SU-DHL-6 (cell line): ENCODE measurements at regions not wholly inside any gene's neighbourhood (a gene's known extent, or its start where the extent isn't known, plus 50 kb on each side); places are given as distances from the start of the nearest gene placed in this dataset.

ENCODE experiments used
- H2AFZ ChIP-seq: fragments of 200-600 bp; sonication (generic); 2 replicates; pipeline ENCODE4 v1.6.1; 2014; ENCODE audit warnings: low read depth, mild to moderate bottlenecking, moderate library complexity, mixed read lengths, antibody characterized with exemption, low read length; ENCODE audit not compliant: severe bottlenecking
- H3F3A ChIP-seq: fragments of 200-600 bp; shearing (Covaris generic); 2 replicates; pipeline ENCODE4 v1.6.0; 2016; ENCODE audit warnings: antibody characterized with exemption, mild to moderate bottlenecking; ENCODE audit not compliant: insufficient read depth
- H3K27ac ChIP-seq: fragments of 200-600 bp; sonication (generic); 2 replicates; pipeline ENCODE4 v1.5.1; 2016; ENCODE audit warnings: low read depth, mild to moderate bottlenecking, low read length, moderate library complexity, mixed read lengths
- H3K27me3 ChIP-seq: fragments of 200-600 bp; sonication (generic), shearing (Covaris generic); 2 replicates; pipeline ENCODE4 v1.6.0; 2014; ENCODE audit warnings: mild to moderate bottlenecking, low read length
- H3K36me3 ChIP-seq: fragments of 200-600 bp; sonication (generic); 2 replicates; pipeline ENCODE4 v1.6.1; 2014; ENCODE audit warnings: mild to moderate bottlenecking, low read length, mixed read lengths
- H3K4me2 ChIP-seq: fragments of 300-600, 200-600 bp; shearing (Covaris generic), sonication (generic); 2 replicates; pipeline ENCODE4 v1.6.0; 2014; ENCODE audit warnings: low read length, low read depth, mild to moderate bottlenecking; ENCODE audit not compliant: poor library complexity, severe bottlenecking
- H3K4me3 ChIP-seq: fragments of 200-600 bp; sonication (generic); 2 replicates; pipeline ENCODE4 v1.5.1; 2014; ENCODE audit warnings: antibody characterized with exemption, low read length, mild to moderate bottlenecking, mixed read lengths; ENCODE audit not compliant: insufficient read depth, poor library complexity, severe bottlenecking
- H3K79me2 ChIP-seq: fragments of 200-600 bp; sonication (generic); 2 replicates; pipeline ENCODE4 v1.6.1; 2014; ENCODE audit warnings: mild to moderate bottlenecking, low read length, moderate library complexity; ENCODE audit not compliant: insufficient read depth
- H3K9ac ChIP-seq: fragments of 200-600 bp; sonication (generic); 2 replicates; pipeline ENCODE4 v1.7.0; 2014; ENCODE audit warnings: mild to moderate bottlenecking, low read length
- H3K9me2 ChIP-seq: fragments of 200-600 bp; sonication (generic); replicated peaks from 2 replicates; pipeline ENCODE4 v1.6.1; 2014; ENCODE audit warnings: low read length; ENCODE audit not compliant: insufficient read depth
- H3K9me3 ChIP-seq: fragments of 200-600 bp; sonication (generic); 2 replicates; pipeline ENCODE4 v1.6.1; 2014; ENCODE audit warnings: low read length, mixed read lengths; ENCODE audit not compliant: insufficient read depth
- H4K20me1 ChIP-seq: fragments of 200-600 bp; sonication (generic); 2 replicates; pipeline ENCODE4 v1.6.1; 2014; ENCODE audit warnings: low read depth, mild to moderate bottlenecking, antibody characterized with exemption, low read length, moderate library complexity, mixed read lengths
- EZH2phosphoT487 ChIP-seq: fragments of 200-600 bp; sonication (generic), shearing (Covaris generic); conservative IDR thresholded peaks from 2 replicates; pipeline ENCODE4 v1.6.1; 2018; ENCODE audit warnings: mild to moderate bottlenecking, antibody characterized with exemption, low read length, moderate library complexity, mixed read lengths
- TF ChIP-seq, protein P1 (sequence below): fragments of 200-600 bp; sonication (generic); IDR thresholded peaks from one replicate; pipeline ENCODE4 v1.5.1; 2017; ENCODE audit warnings: antibody characterized with exemption, mild to moderate bottlenecking, low read length, moderate library complexity; ENCODE audit not compliant: insufficient read depth, poor library complexity, severe bottlenecking

DNA sequence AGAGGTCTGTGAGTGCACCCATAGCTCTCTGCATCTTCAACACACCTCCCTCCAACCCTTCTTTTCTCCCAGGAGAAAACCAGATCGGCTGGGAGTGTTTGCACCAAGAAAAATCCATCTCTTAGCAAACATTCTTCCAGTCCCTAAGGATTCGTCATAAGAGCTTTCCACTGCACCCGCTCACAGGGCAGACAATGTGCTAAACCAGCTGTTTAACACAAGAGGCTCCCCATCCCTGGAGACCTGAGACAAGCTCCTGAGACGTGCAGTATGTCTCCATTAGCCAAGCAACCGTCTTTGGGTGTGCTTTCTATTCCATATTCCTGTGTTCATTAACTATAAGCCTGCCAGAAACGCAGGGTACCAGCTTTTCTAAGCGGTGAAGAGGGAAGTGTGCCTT is 93.6 kb upstream of the ZNF462 start:
- Histone ChIP-seq H3F3A (no peaks in the 10 kb centered on the region), H3K9me2 (no peaks in the 10 kb centered on the region), H3K4me3 (no peak overlapping the region), H3K36me3 (no peaks in the 10 kb centered on the region), H2AFZ (no peak overlapping the region), H4K20me1 (no peaks in the 10 kb centered on the region), H3K9ac (no peak overlapping the region), H3K9me3 (no peaks in the 10 kb centered on the region), H3K27ac (no peak overlapping the region), H3K27me3 (no peaks in the 10 kb centered on the region), H3K4me2 (no peak overlapping the region), H3K79me2 (no peaks in the 10 kb centered on the region)
- TF ChIP-seq, protein P1, sequence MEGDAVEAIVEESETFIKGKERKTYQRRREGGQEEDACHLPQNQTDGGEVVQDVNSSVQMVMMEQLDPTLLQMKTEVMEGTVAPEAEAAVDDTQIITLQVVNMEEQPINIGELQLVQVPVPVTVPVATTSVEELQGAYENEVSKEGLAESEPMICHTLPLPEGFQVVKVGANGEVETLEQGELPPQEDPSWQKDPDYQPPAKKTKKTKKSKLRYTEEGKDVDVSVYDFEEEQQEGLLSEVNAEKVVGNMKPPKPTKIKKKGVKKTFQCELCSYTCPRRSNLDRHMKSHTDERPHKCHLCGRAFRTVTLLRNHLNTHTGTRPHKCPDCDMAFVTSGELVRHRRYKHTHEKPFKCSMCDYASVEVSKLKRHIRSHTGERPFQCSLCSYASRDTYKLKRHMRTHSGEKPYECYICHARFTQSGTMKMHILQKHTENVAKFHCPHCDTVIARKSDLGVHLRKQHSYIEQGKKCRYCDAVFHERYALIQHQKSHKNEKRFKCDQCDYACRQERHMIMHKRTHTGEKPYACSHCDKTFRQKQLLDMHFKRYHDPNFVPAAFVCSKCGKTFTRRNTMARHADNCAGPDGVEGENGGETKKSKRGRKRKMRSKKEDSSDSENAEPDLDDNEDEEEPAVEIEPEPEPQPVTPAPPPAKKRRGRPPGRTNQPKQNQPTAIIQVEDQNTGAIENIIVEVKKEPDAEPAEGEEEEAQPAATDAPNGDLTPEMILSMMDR: no peak
- TF ChIP-seq EZH2phosphoT487: no peak

DNA sequence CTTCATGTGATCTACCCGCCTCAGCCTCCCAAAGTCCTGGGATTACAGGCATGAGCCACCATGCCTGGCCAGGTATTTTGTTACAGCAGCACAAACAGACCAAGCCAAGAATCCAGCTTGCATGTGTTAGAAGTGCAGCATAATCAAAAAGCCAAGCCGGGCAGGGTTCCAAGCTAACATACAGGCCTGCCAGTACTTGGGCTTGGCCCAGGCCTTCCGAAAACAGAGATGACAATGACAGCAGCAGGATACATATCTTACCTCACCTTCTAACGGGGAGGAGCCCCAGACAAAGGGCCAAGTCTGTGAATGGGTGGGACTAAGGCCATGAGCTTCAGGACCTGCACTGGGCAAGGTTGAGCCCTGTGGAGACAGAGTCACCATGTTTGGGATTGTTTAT is 91.4 kb upstream of the ZNF462 start:
- TF ChIP-seq EZH2phosphoT487: no peak
- TF ChIP-seq, protein P1: no peak
- Histone ChIP-seq H3K9me3 (no peaks in the 10 kb centered on the region), H3K27me3 (no peaks in the 10 kb centered on the region), H3K36me3 (no peaks in the 10 kb centered on the region), H3F3A (no peaks in the 10 kb centered on the region), H3K79me2 (no peaks in the 10 kb centered on the region), H3K9ac (no peak overlapping the region), H4K20me1 (no peaks in the 10 kb centered on the region), H3K4me3 (no peak overlapping the region), H3K27ac (no peak overlapping the region), H3K4me2 (no peak overlapping the region), H2AFZ (no peak overlapping the region), H3K9me2 (no peaks in the 10 kb centered on the region)

DNA sequence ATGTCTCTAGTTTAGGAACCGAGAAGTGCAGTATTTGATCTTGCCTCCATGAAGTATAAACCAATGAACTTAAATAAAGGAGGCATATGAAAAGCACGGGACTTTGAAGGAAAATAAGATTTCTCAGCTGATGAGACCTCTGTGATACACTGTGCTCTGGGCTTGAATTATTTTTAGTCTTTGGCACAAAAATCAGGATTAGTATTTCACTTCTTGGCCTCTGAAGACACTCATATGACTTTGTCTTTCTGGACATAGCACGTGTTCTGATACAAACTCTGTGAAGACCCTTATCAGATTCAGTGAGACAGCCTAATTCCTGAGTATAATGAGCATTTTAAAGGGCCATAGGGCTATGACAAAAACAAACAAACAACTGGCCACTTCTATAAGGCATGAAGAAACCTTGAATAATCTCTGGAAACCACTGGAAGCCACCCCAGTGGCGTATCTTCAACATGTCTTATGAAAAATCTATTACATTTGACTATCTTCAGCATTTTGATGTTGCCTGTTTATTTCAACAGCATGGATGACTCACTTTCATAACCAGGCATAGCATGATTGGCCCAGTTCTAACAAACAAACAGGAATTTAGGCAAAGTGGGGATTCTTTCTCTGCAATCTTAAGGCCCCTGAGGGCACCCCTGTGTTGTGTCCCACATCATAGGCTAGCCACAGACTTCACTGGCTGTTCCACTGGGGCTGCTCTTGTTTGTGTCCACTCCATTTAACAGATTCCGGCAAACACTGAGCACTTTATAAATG is 90.3 kb upstream of the ZNF462 start:
- TF ChIP-seq, protein P1: no peak
- TF ChIP-seq EZH2phosphoT487: no peak
- Histone ChIP-seq H2AFZ (no peak overlapping the region), H3K4me3 (no peak overlapping the region), H3K79me2 (no peaks in the 10 kb centered on the region), H3F3A (no peaks in the 10 kb centered on the region), H4K20me1 (no peaks in the 10 kb centered on the region), H3K36me3 (no peaks in the 10 kb centered on the region), H3K4me2 (no peak overlapping the region), H3K27me3 (no peaks in the 10 kb centered on the region), H3K9me3 (no peaks in the 10 kb centered on the region), H3K27ac (no peak overlapping the region), H3K9me2 (no peaks in the 10 kb centered on the region), H3K9ac (no peak overlapping the region)
